GM12875 (cell line): ENCODE measurements at regions not wholly inside any gene's neighbourhood (a gene's known extent, or its start where the extent isn't known, plus 50 kb on each side); places are given as distances from the start of the nearest gene placed in this dataset.

Experiments
- H3K4me3 ChIP-seq: one replicate; pipeline ENCODE4 v1.5.1; 2011; ENCODE audit warnings: low read depth, low read length, control low read depth
- CTCF ChIP-seq: IDR thresholded peaks from 2 replicates; pipeline ENCODE4 v1.5.1; 2011; ENCODE audit warnings: low read depth, mild to moderate bottlenecking, control low read depth, inconsistent platforms, low read length, moderate library complexity, borderline replicate concordance; ENCODE audit not compliant: insufficient read depth

GRCh38 chr2:118291251-118291880 is 203.1 kb downstream of the INSIG2 start:
- TF ChIP-seq CTCF = no peak
- no peak overlapping the region for H3K4me3 ChIP-seq

- no peak overlapping the region for H3K4me3 ChIP-seq
- TF ChIP-seq CTCF = no peak
Observed at GRCh38 chr2:118290411-118291250, 202.4 kb downstream of the INSIG2 start.

GRCh38 chr2:118279005-118279404 is 190.7 kb downstream of the INSIG2 start:
- no peak overlapping the region for H3K4me3 ChIP-seq
- no peak for TF ChIP-seq CTCF

- TF ChIP-seq CTCF = no peak
- H3K4me3 ChIP-seq = no peak overlapping the region
Observed at GRCh38 chr2:118278046-118278445, 189.8 kb downstream of the INSIG2 start.

- no peak overlapping the region for H3K4me3 ChIP-seq
- TF ChIP-seq CTCF = no peak
Observed at GRCh38 chr2:118274841-118275510, 186.7 kb downstream of the INSIG2 start.

- TF ChIP-seq CTCF = no peak
- no peak overlapping the region for H3K4me3 ChIP-seq
Observed at GRCh38 chr2:118272391-118272790, 184.1 kb downstream of the INSIG2 start.
